AG09309 (cell line): ENCODE measurements at regions not wholly inside any gene's neighbourhood (a gene's known extent, or its start where the extent isn't known, plus 50 kb on each side); places are given as distances from the start of the nearest gene placed in this dataset.
"Not testable (repeated sequence)": the region's sequence is repeated elsewhere in the genome, so short reads cannot be mapped to it uniquely, and the experiment has no call there.

Experiments used
- DNase-seq: peaks from one replicate; pipeline ENCODE4 v3.0.0-alpha.2; 2010; ENCODE audit warnings: low read depth
- H3K4me3 ChIP-seq: 2 replicates; pipeline ENCODE4 v1.5.1; 2011; ENCODE audit warnings: mild to moderate bottlenecking, low read depth, low read length, moderate library complexity; ENCODE audit not compliant: control insufficient read depth
- TF ChIP-seq, protein P1 (sequence below): IDR thresholded peaks from 2 replicates; pipeline ENCODE4 v1.5.1; 2011; ENCODE audit warnings: mild to moderate bottlenecking, low read depth, low read length, inconsistent platforms; ENCODE audit not compliant: insufficient read depth, control insufficient read depth; ENCODE audit errors: missing control alignments

DNA sequence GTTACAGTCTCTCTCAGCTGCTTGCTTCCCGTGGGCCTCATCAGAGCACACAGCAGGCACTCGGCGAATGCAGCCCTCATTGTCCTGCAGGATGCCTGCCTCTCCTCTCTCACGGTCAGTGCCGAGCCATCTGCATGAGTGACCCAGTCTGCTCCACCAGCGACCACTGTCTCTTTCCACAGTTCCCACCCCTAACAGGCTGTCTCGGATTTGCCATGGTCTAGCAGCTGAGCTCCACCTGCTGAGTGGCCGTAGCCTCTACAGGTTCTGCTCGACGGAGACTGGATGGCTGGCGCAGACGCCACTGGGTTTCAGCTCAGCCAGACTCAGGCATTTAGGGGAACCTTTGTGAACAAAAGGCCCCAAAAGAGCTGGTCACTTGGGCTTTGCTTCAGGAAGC is 209.4 kb upstream of the FOXK1 start:
- TF ChIP-seq, protein P1, sequence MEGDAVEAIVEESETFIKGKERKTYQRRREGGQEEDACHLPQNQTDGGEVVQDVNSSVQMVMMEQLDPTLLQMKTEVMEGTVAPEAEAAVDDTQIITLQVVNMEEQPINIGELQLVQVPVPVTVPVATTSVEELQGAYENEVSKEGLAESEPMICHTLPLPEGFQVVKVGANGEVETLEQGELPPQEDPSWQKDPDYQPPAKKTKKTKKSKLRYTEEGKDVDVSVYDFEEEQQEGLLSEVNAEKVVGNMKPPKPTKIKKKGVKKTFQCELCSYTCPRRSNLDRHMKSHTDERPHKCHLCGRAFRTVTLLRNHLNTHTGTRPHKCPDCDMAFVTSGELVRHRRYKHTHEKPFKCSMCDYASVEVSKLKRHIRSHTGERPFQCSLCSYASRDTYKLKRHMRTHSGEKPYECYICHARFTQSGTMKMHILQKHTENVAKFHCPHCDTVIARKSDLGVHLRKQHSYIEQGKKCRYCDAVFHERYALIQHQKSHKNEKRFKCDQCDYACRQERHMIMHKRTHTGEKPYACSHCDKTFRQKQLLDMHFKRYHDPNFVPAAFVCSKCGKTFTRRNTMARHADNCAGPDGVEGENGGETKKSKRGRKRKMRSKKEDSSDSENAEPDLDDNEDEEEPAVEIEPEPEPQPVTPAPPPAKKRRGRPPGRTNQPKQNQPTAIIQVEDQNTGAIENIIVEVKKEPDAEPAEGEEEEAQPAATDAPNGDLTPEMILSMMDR: no peak
- H3K4me3 ChIP-seq: no peak overlapping the region
- DNase-seq: no peak

DNA sequence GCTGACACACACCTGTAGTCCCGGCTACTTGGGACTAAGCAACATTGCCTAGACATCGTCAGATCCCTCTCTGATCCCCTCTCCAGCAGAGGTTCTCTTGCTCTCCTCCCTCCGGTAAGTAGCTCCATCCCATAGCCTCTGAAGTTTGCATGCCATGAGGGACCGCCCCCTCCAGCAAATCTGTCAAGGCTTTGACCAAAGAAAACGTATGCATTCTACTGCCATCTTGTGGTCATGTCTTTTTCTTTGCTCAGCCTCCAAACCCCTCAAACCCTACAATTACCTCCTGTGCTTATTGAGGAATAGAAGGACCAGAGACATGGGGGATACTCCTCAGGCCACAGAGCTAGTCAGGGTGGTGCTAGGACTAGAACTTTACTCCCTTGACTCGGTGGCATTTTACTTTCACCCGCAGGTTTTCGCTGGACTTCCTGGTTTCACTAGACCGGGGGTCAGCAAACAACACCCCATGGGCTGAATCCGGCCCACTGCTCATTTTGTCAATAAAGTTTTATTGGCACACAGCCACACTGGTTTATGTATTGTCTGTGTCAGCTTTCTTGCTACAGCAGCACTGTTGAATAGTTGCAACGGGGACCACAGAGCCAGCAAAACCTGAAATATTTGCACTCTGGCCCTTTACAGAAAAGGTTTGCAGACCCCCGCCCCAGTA is 202.6 kb upstream of the FOXK1 start:
- H3K4me3 ChIP-seq: no peak overlapping the region
- TF ChIP-seq, protein P1: no peak
- DNase-seq: no peak

DNA sequence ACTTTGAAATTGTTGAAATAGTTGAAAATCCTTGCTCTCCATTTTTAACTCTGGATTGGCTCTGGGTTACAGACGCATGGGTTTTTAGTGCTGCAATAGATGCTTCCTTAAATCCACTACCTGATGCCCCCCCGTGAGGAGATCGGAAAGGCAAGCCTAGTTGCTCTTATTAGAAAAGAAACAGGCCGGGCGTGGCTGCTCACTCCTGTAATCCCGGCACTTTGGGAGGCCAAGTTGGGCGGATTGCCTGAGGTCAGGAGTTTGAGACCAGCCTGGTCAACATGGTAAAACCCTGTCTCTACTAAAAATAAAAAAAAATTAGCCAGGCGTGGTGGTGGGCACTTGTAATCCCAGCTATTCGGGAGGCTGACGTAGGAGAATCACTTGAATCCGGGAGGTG is 202.0 kb upstream of the FOXK1 start:
- not testable (repeated sequence) for H3K4me3 ChIP-seq, DNase-seq

DNA sequence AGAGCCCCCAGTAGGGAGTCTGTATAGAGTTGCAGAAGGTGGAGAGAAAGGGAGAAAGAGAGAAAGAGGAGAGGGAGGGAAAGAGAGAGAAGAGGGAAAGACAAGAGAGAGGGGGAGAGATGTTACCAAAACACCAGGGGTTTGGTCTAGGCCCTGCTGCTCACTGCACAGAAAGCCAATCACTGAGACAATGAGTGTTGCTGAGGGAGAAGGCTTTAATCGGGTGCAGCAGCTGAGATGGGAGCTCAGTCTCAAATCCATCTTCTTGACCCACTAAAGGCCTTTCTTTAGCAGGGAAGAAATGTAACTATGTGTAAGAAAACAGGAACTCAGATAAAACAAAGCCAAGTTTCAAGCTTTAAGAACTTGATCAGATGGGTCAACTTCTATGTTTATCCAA is 198.2 kb upstream of the FOXK1 start:
- DNase-seq: no peak
- TF ChIP-seq, protein P1: no peak
- H3K4me3 ChIP-seq: no peak overlapping the region

DNA sequence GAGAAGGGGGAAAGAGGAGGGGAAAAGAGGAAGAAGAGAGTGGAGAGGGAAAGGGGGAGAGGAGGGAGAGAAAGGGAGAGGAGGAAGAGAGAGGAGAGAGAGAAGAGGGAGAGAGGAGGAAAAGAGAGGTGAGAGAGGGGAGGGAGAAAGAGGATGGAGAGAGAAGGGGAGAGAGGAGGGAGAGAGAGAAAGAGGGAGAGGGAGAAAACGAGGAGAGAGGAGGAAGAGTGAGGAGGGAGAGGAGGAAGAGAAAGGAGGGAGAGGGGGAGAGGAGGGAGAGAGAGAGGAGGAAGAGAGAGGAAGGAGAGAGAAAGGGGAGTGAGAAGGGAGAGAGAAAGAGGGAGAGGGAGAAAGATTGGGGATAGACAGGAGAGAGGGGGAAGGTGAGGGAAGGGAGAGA is 197.6 kb upstream of the FOXK1 start:
- TF ChIP-seq, protein P1: no peak
- no peak overlapping the region for H3K4me3 ChIP-seq
- DNase-seq: no peak

DNA sequence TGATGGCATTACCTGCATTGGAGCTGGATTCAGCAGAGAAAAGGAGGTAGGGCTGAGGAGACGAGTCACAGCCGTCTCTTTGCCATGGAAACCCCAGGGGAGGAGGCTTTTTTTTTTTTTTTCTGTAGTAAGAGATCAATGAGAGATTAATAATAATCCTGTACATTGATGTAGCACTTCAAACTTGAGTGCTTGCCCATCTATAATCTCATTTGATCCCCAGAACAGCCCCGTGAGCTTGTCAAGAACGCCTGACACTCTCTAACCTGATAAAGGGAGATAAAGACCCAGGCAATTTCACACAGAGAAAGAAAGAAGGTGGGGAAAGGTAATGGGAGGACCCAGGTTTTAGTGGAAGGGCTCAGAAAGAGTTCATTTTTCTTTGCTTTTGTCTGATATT is 195.2 kb upstream of the FOXK1 start:
- DNase-seq: no peak

DNA sequence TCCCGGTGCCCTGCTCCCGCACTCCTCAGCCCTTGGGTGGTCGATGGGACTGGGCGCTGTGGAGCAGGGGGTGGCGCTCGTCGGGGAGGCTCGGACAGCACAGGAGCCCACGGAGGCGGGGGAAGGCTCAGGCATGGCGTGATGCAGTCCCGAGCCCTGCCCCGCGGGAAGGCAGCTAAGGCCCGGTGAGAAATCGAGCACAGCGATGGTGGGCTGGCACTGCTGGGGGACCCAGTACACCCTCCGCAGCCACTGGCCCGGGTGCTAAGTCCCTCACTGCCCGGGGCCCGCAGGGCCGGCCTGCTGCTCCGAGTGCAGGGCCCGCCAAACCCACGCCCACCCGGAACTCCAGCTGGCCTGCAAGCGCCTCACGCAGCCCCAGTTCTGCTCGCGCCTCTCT is 185.2 kb upstream of the FOXK1 start:
- H3K4me3 ChIP-seq, DNase-seq: not testable (repeated sequence)

More for the DNA sequence above, 195.2 kb upstream of the FOXK1 start:
- no peak overlapping the region for H3K4me3 ChIP-seq
- TF ChIP-seq, protein P1: no peak

DNA sequence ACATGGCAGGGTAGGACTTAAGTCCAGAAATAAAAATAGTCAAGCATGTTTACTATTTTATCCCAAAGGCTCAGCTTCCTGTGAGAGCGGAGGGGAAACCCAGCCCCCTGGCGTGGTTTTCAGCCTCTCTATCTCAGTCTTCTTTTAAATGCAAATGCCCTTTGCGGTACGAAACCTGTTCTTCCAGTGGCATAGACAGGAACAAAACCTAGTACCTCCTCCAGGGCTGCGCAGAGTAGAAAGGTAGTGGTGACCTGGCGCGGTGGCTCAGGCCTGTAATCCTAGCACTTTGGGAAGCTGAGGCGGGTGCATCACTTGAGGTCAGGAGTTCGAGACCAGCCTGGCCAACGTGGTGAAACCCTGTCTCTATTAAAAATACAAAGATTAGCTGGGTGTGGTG is 181.3 kb upstream of the FOXK1 start:
- TF ChIP-seq, protein P1: no peak
- DNase-seq: no peak
- no peak overlapping the region for H3K4me3 ChIP-seq

DNA sequence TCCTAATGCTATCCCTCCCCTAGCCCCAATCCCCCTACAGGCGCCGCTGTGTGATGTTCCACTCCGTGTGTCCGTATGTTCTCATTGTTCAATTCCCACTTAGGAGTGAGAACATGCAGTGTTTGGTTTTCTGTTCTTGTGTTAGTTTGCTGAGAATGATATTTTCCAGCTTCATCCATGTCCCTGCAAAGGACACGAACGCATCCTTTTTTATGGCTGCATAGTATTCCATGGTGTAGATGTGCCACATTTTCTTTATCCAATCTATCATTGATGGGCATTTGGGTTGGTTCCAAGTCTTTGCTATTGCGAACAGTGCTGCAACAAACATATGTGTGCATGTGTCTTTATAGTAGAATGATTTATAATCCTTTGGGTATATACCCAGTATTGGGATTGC is 174.2 kb upstream of the FOXK1 start:
- DNase-seq, H3K4me3 ChIP-seq: not testable (repeated sequence)
